HPDE6-E6E7 (cell line): ENCODE measurements at regions not wholly inside any gene's neighbourhood (a gene's known extent, or its start where the extent isn't known, plus 50 kb on each side); places are given as distances from the start of the nearest gene placed in this dataset.
A peak's percentile ranks its signal among the peaks of the same experiment; 100 is the strongest.
"Not testable (repeated sequence)": the region's sequence is repeated elsewhere in the genome, so short reads cannot be mapped to it uniquely, and the experiment has no call there.

ENCODE experiments used
- DNase-seq: peaks from one replicate; pipeline ENCODE4 v3.0.0; 2011; ENCODE audit warnings: missing footprints; ENCODE audit errors: extremely low spot score

GRCh38 chr4:111267786-111268185 lies 644.9 kb upstream of the PITX2 start:
- no peak for DNase-seq

DNA sequence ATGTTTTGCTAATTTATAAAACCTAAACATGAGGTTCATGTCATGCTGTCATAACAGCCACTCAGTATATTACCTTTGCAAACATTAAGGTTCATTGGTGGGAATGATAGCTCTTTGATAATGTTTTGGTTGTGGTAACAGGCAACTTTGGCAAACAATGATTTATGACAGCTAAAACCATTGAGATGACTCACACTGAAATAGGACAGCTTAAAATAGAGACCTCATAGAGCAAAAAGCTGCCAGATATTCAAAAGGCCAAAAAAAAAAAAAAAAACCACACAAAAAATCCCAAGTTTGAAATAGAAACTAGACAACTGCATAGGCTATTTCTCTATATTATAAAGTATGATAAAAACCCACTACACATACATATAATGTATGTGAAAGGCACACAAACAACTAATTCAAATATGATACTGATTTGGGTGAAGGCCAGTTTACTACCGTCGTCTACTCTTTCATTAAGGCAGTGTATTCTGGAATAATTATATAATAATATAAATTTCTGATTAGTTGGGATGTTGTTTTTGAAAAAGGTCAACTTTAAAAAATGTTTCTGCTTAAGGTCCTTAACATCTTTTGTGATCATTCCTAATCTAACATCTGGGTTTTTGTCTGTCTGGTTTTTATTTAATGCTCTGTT lies 646.0 kb upstream of the PITX2 start:
- DNase-seq: no peak

GRCh38 chr4:111269439-111269838 lies 646.6 kb upstream of the PITX2 start:
- DNase-seq: no peak

DNA sequence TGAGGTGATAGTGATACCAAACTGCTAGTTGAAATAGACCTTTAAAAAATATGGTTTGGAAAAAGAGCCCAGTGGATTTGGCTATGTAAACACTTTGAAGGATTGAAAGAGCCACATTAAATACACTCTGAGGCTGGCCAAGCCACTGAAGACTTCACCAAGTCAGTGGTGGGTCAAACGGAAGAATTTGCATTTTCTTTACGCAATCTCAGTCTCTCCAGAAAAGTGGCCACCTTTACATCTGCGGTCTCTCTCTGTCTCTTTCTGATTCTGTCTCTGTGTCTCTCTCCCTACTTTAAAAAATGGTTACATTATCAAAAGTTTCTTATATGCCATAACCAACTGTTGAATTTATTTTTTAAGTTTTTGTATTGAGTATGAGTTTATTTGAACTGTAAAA lies 651.2 kb upstream of the PITX2 start:
- no peak for DNase-seq

- DNase-seq: no peak
Measured at GRCh38 chr4:111274486-111274885, 651.6 kb upstream of the PITX2 start.

GRCh38 chr4:111281219-111281618 lies 658.3 kb upstream of the PITX2 start:
- DNase-seq: no peak

DNA sequence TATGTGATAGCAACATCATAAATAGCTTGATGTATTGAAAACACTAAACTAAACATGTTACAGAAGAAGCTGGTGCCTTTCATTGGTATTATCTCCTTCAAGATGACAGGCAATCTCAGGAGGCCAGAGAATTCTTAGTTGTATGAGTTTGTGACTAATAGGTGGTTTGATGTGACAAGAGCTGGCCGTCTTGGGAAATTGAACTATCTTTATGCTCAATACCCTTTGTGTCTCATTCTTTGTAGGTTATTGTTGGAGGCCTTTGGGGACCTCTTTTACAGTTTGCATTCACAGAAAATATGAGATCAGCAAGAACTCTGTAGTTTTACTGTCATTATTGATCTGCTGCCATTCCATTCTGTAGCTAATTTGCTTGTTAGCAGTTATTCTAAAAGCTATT lies 659.2 kb upstream of the PITX2 start:
- no peak for DNase-seq

DNA sequence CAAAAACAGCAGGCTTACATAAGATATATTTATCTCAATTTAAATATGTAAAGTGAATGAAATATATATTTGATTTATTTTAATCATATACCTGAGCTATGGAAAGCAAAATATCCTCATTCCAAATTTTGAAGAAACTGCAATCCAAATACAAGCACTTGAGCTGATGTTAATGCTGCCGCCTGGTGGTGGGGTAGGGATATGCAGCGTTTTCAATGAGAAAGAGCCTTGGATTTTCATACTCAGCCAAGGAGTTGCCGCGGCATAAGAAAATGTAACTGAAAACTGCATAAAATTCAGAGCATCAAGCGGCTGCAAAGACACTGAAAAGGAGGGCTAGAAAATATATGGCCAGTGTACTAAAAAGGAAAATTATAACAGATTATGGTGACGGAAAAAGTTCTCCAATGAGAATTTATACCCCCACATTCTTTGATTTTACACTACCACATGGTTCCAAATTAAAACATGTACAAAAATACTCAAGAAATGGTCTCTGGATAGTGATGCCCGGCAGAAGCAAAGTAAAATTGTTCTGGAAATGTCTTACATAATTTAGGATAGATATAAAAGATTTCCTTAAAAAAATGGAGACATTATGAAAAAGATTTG lies 660.3 kb upstream of the PITX2 start:
- peak; percentile 9 for DNase-seq

DNA sequence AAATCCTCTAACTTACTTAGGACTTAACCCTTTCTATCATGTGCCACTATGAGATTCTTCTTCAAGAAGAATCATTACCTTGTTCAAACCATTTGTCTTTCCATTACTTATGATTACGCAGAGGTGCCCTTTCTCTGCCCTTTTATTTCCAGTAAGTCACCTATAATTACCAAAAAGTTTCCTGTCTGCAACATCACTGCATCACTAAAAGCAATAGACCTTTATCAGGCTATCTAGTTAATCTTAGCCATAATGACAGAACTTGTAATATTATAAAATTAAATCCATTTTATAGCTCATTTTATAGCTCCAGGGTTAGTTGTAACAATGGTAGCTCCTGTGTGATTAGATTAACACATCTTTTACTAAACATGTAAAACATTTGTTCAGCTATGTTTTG lies 673.6 kb upstream of the PITX2 start:
- DNase-seq: no peak

- no peak for DNase-seq
Measured at GRCh38 chr4:111303806-111304205, 680.9 kb upstream of the PITX2 start.

- DNase-seq: no peak
Measured at GRCh38 chr4:111323496-111323895, 700.6 kb upstream of the PITX2 start.

- DNase-seq: no peak
Measured at GRCh38 chr4:111323916-111324315, 701.0 kb upstream of the PITX2 start.

GRCh38 chr4:111326450-111326849 lies 703.6 kb upstream of the PITX2 start:
- DNase-seq: no peak

DNA sequence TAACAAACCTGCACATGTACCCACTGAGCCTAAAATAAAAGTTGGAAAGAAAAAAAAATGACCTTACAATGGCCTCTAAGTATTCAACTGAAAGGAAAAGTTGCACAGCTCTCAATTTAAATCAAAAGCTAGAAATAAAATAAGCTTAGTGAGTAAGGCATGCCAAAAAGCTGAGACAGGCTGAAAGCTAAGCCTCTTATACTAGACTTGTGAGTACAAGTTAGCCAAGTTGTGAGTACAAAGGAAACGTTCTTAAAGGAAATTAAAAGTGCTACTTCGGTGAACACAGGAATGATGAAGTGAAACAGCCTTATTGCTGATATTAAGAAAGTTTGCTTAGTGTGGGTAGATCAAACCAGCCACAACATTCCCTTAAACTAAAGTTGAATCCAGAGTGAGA lies 707.9 kb upstream of the PITX2 start:
- DNase-seq: no peak

DNA sequence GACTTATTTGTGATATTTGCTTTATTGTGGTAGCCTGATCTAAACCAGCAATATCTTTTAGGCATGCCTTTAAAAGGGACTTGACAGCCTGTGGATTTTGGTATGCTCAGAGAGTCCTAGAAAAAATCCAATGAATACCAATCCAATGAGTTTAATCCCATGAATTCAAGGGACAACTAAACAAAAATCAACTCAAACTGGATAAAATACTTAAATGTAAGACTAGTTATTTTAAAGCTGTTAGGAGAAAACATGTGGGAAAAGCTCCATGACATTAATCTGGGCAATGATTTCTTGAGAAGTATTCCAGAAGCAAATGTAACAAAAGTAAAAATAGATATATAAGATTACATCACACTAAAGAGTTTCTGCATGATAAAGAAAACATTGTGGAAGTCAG lies 711.5 kb upstream of the PITX2 start:
- no peak for DNase-seq

- not testable (repeated sequence) for DNase-seq
Measured at GRCh38 chr4:111337186-111337876, 714.5 kb upstream of the PITX2 start.

- no peak for DNase-seq
Measured at GRCh38 chr4:111359602-111360001, 736.7 kb upstream of the PITX2 start.

DNA sequence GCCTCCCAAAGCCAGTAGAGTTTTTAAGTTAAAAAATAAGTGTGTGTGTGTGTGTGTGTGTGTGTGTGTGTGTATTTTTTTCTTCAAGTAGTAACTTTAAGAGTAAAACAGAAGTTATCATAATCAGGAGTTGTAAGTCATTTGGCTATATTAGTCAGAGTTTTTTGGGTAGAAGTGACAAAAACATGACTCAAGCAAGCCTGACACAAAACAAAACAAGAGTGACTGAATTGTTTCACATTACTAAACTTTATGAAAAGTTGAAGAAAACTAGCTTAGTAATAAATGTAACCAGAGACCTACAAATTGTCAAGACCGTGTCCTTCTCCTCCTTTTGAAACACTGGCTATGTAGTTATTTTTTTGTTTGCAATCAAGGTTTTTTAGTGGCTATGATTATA lies 738.0 kb upstream of the PITX2 start:
- DNase-seq: no peak

DNA sequence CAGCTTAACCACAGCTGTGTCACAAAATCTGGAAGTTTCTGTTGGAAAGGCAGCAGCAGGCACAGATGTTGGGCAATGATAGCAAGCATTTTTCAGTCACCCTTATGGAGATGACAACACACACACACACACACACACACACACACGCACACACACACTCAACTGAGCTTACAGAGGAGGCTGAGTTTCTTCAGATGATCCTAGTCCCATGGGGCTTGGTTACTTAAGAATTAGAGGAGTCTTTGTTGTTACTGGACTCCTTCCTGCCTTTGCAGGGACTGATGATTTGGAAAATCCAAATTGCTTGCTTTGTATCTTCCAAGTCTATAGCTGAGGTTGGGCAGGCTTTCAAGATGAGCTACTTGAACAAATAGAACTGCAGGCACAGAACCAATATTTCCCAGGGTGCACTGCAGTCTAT lies 740.1 kb upstream of the PITX2 start:
- no peak for DNase-seq

GRCh38 chr4:111377880-111378279 lies 755.0 kb upstream of the PITX2 start:
- DNase-seq: not testable (repeated sequence)

DNA sequence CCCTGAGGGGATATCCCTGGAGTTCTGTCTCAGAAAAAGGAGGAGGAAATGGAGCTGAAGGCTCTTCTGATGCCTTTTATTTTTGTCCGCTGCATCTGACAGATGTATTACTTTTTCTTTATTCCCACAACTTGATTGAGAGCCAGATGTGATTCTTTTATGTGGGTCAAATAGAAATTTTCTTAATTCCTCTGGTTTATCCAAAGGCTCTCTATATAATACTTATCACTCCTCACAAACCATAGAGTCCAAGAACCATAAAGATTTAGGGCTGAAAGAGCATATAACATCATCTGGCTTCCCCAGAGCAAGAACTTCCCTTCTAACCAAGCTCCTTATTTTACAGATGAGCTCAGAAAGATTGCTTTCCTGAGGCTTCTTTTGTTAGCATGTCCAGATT lies 756.7 kb upstream of the FAM241A start:
- DNase-seq: no peak

GRCh38 chr4:111391829-111392228 lies 753.4 kb upstream of the FAM241A start:
- DNase-seq: no peak

DNA sequence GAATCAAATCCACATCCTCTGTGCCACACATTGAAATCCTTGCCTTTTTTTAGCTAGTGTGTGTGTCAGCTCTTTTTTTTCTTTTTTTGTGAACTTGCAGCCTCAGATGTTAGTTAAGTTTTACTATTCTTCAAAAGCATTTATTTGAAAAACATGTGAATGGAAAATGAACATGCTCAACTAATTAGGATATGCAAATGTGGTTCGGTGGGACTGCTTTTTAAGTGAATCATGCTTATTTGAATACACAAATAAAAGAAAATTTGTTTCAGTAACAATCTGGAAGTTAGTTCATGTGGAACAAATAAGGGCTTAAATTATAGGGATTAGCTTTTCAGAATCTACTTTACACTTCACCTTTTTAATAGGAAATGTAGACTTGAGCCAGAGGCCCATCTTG lies 751.5 kb upstream of the FAM241A start:
- no peak for DNase-seq
